Amygdala (tissue), 56 donors: ENCODE measurements at regions not wholly inside any gene's neighbourhood (a gene's known extent, or its start where the extent isn't known, plus 50 kb on each side); places are given as distances from the start of the nearest gene placed in this dataset.
"Not testable (repeated sequence)": the region's sequence is repeated elsewhere in the genome, so short reads cannot be mapped to it uniquely, and the experiment has no call there.

Source experiments
- DNase-seq, 56 donors: peaks; one replicate each; lab custom pipeline; 2025; lab: John Stamatoyannopoulos, UW

DNA sequence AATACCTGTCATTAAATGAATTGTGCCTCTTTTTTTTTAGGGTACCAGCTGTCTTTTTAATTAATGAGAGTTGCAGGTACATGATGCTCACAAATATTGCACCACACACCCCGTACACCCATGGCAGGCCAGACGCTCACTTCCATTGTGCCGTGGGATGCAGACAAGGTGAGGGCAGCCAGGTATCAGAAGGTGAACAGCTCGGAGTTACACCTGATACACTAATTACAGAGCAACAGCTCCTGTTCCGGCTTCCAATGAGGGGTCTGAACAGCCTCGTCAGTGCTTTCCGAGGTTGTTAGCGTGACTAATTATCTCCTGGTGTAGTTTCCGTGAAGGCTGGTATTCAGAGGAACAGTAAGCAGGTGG, 442.8 kb downstream of the ZNF516 start:
- DNase-seq, result no peak

DNA sequence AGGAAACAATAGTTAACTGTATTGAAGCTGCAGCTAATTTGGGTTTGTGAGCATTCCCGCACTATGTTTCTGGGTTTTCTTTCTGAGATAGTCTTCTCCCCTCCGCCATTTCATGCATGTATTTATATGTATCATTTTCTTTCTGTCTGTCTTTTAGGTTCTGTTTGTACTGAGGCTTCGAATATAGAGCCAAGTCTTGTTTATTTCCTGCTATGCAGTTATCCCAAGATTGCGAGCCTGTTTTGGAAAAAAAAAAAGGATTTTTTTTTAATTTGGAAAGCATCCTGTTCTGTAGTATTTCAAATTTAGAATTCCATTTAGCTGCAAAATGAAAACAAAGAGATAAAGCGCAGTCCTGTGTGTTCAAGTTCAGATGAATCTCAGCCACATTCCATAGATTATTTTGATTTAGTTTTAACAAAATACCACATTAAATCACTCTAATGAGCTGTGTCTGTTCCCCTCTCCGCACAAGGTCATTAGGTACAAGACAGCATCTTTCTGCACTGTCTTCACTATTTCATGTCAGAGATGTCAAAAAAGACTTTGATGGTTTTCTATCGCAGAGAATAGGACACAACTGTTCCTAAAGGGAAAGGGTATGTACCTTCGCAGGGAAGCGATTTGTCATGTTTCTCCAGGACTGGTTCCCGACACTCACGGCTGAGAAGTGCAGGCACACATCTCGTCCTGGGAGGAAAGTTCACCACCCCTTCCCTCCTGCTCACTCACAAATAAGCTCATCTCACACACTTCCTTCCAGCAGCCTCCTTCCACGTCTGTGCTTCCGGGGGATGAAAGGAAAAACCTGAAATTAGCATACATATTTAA, 443.4 kb downstream of the ZNF516 start:
- DNase-seq, result no peak

DNA sequence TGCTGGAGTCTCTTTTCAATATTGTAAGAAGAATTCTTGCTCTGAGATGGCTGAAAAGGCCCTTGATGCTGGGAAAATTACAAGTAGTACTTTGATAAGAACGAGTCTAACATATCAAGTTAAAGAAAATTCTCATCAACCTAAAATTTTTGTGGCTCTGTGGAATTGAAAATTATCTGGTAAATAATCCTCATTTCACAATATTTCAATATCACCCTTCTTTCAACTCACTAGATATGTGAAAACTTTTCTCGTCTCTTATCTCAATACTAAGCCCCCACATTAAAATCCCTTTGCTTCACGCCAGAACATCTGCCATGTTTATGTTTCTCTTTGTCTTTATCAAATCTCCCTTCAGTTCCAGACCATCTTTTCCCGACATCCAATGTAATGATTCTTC, 448.8 kb downstream of the ZNF516 start:
- no peak for DNase-seq

DNA sequence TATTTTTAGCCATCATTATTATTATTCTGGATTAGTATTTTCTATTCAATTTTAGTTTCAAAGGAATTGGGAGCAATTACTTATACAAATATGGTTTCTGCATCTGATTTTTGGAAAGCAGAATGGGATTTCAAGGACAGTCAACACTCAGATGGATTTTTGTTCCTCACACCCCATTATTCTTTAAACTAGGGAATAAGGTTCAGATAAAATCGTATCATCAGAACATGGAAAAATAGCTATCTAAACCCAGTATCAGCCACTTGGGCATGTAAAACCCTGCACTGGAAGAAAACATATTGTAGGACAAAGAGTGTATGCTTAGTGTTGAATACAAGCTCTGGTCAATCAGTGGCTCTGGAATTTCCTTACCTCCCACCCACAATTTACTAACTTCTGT, 452.5 kb downstream of the ZNF516 start:
- no peak for DNase-seq

DNA sequence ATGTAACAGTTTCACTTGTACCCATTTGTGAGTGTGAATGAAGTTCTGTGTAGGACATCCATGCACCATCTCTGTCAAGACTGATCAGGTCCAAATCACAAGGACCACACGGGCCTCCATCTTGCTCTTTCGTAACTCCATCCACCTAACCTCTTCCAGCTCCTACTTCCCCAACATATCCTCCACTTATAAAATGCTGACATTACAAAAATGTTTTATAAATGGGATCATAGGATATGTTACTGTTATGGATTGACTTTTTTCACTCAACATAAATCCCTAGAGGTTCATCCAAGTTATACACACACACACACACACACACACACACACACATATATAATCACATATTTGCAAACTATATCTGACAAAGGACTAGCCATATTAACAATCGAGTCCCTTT, 476.8 kb downstream of the ZNF516 start:
- no peak for DNase-seq

DNA sequence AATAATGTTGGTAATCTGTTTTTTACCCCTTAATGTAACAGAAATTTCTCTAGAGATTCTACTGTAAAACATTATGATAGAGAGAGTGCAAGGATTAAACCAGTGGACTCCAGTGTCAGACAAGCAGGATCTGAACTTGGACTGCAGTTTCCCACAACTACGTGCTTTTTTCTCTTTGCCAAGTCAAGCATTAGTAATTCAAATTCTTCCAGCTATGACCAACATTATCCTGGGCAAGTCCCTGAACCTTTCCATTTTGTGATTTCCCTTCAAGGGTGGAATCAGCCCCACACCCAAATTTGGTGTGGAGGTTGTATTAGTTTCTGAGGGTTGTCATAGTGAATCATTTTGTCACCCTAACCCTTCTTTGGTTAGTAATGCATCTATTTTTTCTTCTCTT, 482.0 kb downstream of the ZNF516 start:
- DNase-seq, result no peak

DNA sequence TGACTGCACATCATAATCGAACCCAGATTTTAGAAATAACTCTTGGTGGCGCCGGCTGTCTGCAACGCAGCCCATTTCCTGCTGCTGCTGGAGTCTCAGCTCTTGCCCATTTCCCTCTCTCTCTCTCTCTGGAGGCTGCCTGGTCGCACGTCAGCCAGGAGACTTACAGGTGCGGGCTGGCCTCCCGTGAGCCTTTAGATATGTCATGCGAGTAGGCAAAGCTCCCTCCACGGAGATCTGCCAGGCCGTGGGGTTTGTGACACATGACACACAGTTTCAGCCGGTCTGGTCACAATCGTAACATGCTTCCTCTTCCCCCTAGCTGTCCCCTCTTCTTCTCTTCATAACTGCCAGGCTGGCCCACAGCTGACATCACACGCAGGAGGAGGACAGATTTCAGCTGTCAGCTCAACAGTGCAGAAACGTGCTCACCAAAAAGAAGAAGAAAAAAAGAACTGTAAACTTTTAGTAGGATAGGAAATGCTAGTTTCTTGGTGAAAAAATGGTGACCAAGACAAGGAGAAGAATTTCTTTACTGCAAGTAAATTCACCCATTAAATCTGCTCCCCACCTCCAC, 489.3 kb downstream of the ZNF516 start:
- DNase-seq, result no peak

DNA sequence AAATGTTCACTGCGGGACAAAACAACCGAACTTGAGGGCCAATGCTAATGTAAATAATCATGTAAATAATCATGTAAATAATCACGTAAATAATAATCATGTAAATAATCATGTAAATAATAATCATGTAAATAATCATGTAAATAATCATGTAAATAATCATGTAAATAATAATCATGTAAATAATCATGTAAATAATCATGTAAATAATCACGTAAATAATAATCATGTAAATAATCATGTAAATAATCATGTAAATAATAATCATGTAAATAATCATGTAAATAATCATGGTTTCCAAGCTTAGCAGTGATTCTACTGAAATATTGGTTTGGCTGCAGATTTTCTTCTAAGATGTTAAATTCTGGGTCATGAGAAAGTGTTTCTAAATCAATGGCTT, 507.1 kb downstream of the ZNF516 start:
- not testable (repeated sequence) for DNase-seq

DNA sequence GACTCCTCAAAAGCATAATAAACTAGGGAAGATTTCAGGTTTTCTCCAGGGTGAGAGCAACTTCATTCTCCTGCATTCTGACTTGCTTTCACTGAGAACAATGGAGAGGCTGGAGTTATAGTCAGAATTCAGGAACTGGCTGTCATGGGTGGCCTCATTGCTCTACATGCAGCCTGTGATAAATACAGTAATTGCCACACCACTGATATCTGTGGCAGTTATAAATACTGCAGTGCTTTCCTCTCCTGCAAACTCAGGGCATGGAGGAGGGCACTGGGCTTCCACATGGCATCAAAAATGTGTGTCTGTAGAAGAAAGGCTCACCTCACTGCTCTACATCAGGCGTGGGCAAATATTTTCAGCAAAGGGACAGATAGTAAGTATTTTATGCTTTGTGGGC, 510.2 kb downstream of the ZNF516 start:
- no peak for DNase-seq

DNA sequence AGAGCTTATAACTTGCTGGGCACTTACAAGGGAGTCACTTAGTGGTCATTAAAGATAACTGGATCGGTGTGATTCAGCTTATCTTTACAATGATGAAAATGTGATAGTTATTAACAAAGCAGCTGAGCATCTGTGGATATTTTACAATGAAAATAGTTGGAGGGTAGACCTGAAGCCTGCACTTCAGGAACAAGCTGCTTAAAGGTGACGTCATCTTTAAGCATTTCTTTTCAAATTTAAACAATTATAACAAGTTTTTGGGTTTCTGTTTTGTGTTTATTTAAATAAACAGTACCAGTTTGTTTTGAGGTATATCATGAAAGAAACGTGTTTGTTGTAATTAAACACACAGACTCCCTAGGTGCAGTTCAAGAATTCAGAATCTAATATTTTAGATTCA, 513.9 kb downstream of the ZNF516 start:
- DNase-seq, result no peak

DNA sequence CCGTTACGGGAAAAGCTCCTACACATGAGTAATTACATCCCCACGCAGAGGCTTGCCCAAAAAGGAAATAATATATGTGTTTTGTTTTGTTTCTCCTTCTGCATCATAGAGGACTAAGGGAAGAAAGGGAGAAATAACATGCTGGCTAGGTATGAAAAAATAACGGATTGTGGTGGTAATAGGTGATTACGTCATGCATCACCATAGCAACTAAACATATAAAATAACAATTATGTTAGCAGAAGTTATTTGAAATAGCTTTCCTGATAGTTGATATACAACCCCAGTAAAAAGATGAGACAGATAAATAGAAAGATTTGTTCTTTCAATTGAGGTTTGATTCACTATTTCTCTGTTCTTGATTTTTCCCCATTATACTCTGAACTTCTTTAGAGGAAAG, 518.0 kb downstream of the ZNF516 start:
- DNase-seq, result no peak

DNA sequence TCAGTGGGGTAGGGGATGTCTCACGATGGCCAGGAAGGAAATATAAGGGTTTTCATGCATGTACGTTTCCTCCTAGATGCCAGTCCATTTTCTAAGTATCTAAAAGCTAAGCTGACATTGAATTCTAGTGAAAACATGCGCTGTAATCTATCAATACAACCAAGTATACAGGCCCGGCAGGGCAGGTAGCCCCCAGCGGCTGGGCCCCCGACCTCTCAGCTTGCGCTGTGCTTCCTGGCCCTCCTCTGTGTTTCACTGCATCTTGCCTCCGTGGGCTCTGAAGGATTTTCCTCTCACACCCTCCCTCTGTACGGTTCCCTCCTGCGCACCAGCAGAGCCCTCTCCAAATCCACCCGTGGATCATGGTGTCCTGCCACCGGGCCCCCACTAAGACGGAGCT, 524.8 kb downstream of the ZNF516 start:
- no peak for DNase-seq

DNA sequence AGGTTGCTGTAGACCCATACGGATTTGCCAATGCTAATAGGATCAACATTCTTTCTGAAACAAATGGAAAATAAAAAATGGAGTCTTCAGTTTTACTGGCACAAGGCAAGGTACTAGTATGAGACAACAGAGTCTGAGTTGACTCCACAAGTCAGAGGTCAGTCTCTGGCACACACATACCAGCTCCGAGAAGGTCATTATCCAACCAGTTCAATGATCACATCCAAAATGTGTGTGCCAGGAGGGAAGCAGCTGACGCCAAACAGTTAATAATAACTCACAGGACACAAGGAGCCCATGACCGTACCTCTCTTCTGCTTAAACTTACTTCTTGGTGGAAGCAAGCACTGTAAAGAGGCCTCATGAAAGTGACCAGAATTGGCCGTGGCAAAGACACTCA, 528.6 kb downstream of the ZNF516 start:
- no peak for DNase-seq

DNA sequence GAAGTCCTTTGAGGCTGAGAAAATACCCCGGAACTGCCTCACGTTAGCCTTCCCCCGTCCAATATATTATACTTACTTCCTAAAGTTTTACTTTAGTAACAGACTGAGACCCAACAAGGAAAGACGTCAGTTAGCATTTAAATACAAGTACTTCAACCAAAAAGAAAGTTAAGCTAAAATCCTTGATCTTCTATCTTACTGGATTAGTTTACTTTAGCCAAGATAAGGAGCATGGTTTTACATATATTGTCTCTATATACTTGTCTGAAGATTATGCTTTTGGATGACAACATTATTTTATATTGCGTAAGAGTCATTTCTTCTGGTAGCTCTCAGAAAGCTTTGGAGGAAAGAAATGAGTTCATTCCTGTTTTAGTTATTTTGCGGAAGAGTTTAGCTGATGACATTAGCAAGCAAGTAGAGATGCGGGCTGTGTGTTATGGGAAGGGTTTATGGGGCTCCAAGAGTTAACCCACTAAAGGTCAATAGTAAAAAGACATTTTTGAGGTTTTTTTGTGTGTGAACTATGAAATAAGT, 532.9 kb downstream of the ZNF516 start:
- DNase-seq, result no peak

DNA sequence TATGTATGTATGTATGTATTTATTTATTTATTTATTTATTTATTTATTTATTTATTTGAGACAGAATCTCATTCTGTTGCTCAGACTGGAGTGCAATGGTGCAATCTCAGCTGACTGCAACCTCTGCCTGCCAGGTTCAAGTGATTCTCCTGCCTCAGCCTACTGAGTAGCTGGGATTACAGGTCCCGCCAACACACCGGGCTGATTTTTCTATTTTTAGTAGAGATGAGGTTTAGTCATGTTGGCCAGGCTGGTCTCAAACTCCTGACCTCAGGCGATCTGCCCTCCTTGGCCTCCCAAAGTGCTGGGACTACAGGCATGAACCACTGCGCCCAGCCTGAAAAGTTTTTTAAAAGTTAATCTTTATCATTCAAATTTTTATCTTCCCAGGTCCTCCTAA, 532.9 kb upstream of the SMIM21 start:
- not testable (repeated sequence) for DNase-seq

DNA sequence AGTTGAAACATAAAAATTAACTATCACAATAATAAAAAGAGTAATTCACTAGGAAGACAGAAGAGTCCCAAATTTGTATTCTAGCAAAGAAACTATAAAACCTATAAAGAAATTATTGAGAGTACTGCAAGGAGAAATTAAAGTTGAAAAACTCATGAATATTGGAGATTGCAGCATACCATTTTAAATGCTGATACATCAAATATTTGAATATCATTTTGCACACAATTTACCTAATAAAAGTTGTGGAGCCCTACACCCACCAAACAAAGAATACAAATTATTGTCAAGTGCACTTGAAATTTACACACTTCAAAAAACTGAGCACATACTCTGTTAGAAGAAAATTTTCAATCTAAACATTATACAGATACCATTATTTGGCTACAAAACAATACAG, 531.6 kb upstream of the SMIM21 start:
- DNase-seq, result no peak

DNA sequence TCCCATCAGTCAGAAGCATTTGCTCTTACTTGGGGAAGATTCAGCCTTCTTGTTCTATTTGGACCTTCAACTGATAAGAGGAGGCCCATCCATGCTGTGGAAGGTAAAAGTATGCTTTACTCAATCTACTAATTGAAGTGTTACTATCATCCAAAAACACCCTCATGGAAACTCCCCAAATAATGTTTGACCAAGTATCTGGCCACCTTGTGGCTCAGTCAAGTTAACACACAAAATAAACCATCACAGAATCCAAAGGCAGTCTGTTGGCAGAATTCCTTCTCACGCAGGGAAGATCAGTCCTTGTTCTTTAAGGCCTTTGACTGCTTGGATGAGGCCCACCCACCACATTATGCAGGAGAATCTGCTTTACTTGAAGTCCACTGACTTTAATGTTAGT, 531.2 kb upstream of the SMIM21 start:
- DNase-seq, result no peak

DNA sequence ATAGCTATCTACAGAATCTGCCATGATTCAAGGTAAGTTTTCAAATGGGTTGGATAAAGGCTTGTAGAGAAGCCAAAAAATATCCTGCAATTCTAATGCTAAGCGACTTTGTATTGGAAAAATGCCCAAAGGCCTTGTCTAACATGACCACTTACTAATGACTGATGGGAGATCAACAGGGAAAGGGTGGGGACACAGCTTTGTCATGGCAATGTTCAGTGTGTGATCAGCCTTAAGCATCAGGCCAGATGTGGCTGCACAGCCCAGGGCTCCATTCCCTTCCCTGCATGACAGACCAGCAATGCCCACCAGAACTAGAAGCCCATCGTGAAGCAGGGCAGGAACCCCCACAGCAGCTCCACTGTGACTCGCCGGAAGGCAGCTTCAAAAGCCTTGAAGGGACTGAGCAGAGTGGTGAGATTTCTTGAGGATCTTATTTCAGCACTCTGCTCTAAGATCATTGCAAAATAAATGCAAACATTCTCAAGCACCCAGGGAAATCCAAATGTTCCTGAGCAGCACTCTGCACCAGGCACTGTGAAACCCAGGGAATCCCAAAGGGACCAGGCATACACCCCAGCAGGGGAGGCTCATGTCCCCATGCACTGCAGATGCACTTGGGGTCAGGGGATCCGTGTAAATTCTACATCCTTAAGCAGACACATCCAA, 517.9 kb upstream of the SMIM21 start:
- DNase-seq, result no peak

DNA sequence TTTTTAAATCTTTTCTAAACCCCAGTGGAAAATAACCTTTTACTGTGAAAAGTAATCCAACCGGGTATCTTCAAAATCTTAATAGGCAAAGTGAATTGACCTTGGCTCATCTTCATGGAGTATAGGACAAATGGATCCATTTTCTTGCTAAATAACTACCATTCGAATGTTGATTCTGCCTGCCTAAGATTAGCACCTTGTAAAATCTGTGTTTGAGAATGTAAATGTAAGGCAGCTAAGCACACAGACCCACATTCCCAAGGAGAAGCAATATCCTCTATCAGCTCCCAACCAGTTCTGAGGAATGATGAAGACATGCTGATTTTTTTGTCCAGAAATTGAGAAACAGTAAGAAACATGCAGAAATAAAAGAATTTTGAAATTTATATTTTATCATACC, 509.8 kb upstream of the SMIM21 start:
- no peak for DNase-seq

DNA sequence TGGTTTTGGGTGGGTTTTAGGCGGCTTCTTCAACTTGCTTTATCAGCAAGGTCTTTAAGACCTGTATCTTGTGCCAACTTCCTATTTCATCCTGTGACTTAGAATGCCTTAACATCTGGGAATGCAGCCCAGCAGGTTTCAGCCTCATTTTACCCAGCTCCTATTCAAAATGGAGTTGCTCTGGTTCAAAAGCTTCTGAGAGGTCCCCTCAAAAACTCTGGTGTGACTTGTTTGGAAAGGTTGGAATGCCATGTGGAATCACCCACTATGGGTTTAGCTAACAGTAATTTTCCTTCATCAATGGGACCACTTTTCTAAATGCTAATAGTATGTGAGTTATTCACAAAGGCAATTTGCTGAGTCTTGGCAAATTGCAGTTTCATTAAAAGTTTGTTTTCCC, 509.4 kb upstream of the SMIM21 start:
- DNase-seq, result no peak

DNA sequence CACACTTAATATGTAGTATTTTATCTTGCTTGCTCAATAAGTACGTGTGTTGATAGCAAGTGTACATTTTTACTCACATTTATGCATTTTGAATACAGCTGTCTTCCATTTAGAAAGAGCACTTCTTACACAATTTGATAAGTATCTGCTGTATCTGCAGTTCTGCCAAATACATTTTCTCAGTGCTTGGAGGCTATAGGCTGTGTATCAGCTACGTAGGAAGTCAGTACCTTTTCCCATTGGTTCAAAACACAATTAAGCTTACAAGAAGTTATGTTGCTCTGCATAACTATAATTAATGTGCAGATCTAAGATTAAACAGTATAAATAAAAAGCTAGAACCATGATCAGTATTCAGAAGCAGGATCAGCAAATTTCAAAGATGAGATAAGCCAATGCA, 503.6 kb upstream of the SMIM21 start:
- no peak for DNase-seq

DNA sequence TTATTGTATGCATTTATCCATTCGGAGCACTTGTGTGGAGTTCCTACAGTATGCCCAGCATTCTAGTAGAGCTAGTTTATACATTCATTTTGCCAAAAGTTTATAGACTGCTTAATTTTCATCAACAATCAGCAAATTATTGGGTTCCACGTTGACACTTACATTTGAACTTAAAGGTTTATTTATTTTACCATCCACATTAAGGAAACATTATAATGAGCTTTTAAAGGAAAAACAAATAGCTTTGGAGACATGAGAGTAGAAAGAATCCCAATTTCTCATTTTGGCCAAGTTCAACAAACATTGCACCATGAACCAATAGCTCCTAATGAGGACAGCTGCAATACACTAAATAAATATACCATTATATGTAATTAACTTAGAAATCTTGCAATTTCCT, 501.2 kb upstream of the SMIM21 start:
- no peak for DNase-seq
